ENCODE measurements at regions not wholly inside any gene's neighbourhood (a gene's known extent, or its start where the extent isn't known, plus 50 kb on each side); places are given as distances from the start of the nearest gene placed in this dataset.

GRCh38 chr13:33388286-33388998, 102.9 kb upstream of the STARD13 start:
- H3K4me2 ChIP-seq (ENCODE audit: low read length) = no peak overlapping the region
- no peaks in the 10 kb centered on the region for H3K27me3 ChIP-seq (ENCODE audit: insufficient read depth, low read depth, low read length)
- H3K36me3 ChIP-seq (ENCODE audit: insufficient read depth, low read length) = no peaks in the 10 kb centered on the region
- H3K4me3 ChIP-seq (ENCODE audit: low read length) = no peak overlapping the region
- no peaks in the 10 kb centered on the region for H3K9me2 ChIP-seq (ENCODE audit: insufficient read depth, low read length)
- H4K20me1 ChIP-seq (ENCODE audit: insufficient read depth) = no peaks in the 10 kb centered on the region
- TF ChIP-seq EZH2 (IDR thresholded peaks at IDR 0.05; ENCODE audit: borderline replicate concordance, insufficient read depth, low read length, poor library complexity, severe bottlenecking) (no peak), TAF1 (IDR thresholded peaks at IDR 0.05; ENCODE audit: low read depth) (no peak), POLR2AphosphoS5 (IDR thresholded peaks at IDR 0.05) (no peak), SMC3 (conservative IDR thresholded peaks at IDR 0.05; ENCODE audit: poor library complexity) (no peak), EP300 (conservative IDR thresholded peaks at IDR 0.05; ENCODE audit: poor library complexity, severe bottlenecking) (no peak), CTCF (IDR thresholded peaks at IDR 0.05; ENCODE audit: poor library complexity, severe bottlenecking) (no peak), RAD21 (conservative IDR thresholded peaks at IDR 0.05) (no peak), REST (IDR thresholded peaks at IDR 0.05; ENCODE audit: borderline replicate concordance) (no peak), MXI1 (conservative IDR thresholded peaks at IDR 0.05; ENCODE audit: poor library complexity, severe bottlenecking) (no peak)
- no peaks in the 10 kb centered on the region for H3F3A ChIP-seq (ENCODE audit: insufficient read depth, low read length, poor library complexity, severe bottlenecking)
- H3K79me2 ChIP-seq (replicated peaks; ENCODE audit: insufficient read depth, low read length) = no peaks in the 10 kb centered on the region
- no peak overlapping the region for H3K27ac ChIP-seq (ENCODE audit: low read length)
- H3K9me3 ChIP-seq (ENCODE audit: low read length) = no peaks in the 10 kb centered on the region
- H3K9ac ChIP-seq (ENCODE audit: low read length) = no peak overlapping the region
- H2AFZ ChIP-seq (ENCODE audit: low read depth, low read length) = no peak overlapping the region

- Histone ChIP-seq H3K4me3 (ENCODE audit: low read length) (no peak overlapping the region), H3K36me3 (ENCODE audit: insufficient read depth, low read length) (no peaks in the 10 kb centered on the region), H3K4me2 (ENCODE audit: low read length) (no peak overlapping the region), H3K27me3 (ENCODE audit: insufficient read depth, low read depth, low read length) (no peaks in the 10 kb centered on the region), H3K9me2 (ENCODE audit: insufficient read depth, low read length) (no peaks in the 10 kb centered on the region), H3K79me2 (replicated peaks; ENCODE audit: insufficient read depth, low read length) (no peaks in the 10 kb centered on the region), H3K27ac (ENCODE audit: low read length) (no peak overlapping the region), H4K20me1 (ENCODE audit: insufficient read depth) (no peaks in the 10 kb centered on the region), H3K9ac (ENCODE audit: low read length) (no peak overlapping the region), H3F3A (ENCODE audit: insufficient read depth, low read length, poor library complexity, severe bottlenecking) (no peaks in the 10 kb centered on the region), H3K9me3 (ENCODE audit: low read length) (no peaks in the 10 kb centered on the region), H2AFZ (ENCODE audit: low read depth, low read length) (no peak overlapping the region)
- TF ChIP-seq RAD21 (conservative IDR thresholded peaks at IDR 0.05) = no peak
- no peak for TF ChIP-seq EP300 (conservative IDR thresholded peaks at IDR 0.05; ENCODE audit: poor library complexity, severe bottlenecking)
- TF ChIP-seq SMC3 (conservative IDR thresholded peaks at IDR 0.05; ENCODE audit: poor library complexity) = no peak
- TF ChIP-seq TAF1 (IDR thresholded peaks at IDR 0.05; ENCODE audit: low read depth) = no peak
- TF ChIP-seq REST (IDR thresholded peaks at IDR 0.05; ENCODE audit: borderline replicate concordance) = no peak
- TF ChIP-seq EZH2 (IDR thresholded peaks at IDR 0.05; ENCODE audit: borderline replicate concordance, insufficient read depth, low read length, poor library complexity, severe bottlenecking) = no peak
- no peak for TF ChIP-seq CTCF (IDR thresholded peaks at IDR 0.05; ENCODE audit: poor library complexity, severe bottlenecking)
- TF ChIP-seq MXI1 (conservative IDR thresholded peaks at IDR 0.05; ENCODE audit: poor library complexity, severe bottlenecking) = no peak
- TF ChIP-seq POLR2AphosphoS5 (IDR thresholded peaks at IDR 0.05) = no peak
These were observed 107.3 kb upstream of the STARD13 start for GRCh38 chr13:33392794-33393405.
